ENCODE measurements at regions not wholly inside any gene's neighbourhood (a gene's known extent, or its start where the extent isn't known, plus 50 kb on each side); places are given as distances from the start of the nearest gene placed in this dataset.

DNA sequence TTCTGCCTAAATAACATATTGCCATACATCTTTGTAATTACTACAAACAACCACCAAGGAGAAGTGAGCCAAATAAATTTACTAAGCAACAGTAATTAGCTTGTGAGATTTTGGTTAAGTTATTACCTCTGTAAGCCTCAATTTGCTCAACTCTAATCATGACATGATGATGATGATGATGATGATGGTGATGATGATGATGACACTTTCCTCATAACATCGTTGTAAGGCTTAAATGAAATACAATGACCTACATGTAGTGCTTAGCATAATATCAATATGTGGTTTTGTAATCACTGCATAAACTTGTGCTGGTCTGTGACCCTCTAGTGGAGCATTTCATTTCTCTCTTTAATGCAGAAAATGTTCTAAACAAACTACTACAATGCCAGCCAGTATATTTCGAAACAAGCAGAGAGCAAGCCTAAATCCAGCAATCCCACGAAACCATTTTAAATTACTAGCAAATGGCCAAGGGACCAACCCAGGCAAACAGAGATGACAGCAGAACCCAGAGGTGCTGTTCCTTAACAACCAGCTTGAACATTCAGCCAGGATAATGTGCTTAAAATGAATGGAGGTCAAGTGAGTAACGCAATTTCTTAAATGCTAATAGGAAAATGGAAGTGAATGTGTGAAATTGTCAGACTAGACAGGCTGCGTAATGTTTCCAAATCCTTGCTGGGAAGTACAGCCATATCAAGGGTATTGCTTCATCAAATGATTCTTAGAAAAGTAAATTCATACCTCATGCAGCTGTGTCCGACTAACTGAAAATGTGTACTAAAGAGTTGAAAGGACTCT is 281.9 kb upstream of the PUM3 start:
- H3K36me3 Mint-ChIP-seq (ENCODE audit: unreplicated experiment), result no peaks in the 10 kb centered on the region
- no peak overlapping the region for H3K27ac Mint-ChIP-seq (ENCODE audit: unreplicated experiment)
- no peaks in the 10 kb centered on the region for H3K27me3 Mint-ChIP-seq (ENCODE audit: unreplicated experiment)
- H3K4me1 Mint-ChIP-seq (ENCODE audit: low read depth, unreplicated experiment), result no peaks in the 10 kb centered on the region
- TF ChIP-seq, protein P1, sequence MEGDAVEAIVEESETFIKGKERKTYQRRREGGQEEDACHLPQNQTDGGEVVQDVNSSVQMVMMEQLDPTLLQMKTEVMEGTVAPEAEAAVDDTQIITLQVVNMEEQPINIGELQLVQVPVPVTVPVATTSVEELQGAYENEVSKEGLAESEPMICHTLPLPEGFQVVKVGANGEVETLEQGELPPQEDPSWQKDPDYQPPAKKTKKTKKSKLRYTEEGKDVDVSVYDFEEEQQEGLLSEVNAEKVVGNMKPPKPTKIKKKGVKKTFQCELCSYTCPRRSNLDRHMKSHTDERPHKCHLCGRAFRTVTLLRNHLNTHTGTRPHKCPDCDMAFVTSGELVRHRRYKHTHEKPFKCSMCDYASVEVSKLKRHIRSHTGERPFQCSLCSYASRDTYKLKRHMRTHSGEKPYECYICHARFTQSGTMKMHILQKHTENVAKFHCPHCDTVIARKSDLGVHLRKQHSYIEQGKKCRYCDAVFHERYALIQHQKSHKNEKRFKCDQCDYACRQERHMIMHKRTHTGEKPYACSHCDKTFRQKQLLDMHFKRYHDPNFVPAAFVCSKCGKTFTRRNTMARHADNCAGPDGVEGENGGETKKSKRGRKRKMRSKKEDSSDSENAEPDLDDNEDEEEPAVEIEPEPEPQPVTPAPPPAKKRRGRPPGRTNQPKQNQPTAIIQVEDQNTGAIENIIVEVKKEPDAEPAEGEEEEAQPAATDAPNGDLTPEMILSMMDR (IDR thresholded peaks at IDR 0.05; ENCODE audit: partially characterized antibody, unreplicated experiment), result no peak
- no peak for DNase-seq
- no peak overlapping the region for H3K4me3 Mint-ChIP-seq (ENCODE audit: unreplicated experiment)
- peaks cover 1% of the 10 kb centered on the region for H3K9me3 Mint-ChIP-seq (ENCODE audit: unreplicated experiment)

DNA sequence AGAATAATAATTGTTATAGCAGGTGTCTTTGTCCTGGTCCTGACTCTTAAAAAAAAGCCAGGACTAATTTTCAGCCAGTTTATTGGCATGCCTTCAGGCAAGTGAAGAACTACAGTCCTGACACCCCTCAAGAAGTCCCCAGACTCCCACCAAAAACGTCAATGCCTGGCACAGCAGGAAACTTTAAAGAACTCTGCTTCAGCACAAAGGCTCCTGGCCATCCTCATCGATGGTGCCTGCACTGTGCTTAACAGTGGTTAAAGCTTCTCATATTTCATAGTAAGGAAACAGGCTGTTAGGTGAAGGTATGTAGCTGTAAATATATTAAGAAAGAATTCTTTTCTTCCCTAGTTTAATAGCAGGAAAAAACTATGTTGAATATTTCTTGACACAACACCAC is 280.1 kb upstream of the PUM3 start:
- Mint-ChIP-seq H3K36me3 (ENCODE audit: unreplicated experiment) (no peaks in the 10 kb centered on the region), H3K27me3 (ENCODE audit: unreplicated experiment) (no peaks in the 10 kb centered on the region), H3K9me3 (ENCODE audit: unreplicated experiment) (peaks cover 1% of the 10 kb centered on the region), H3K4me1 (ENCODE audit: low read depth, unreplicated experiment) (no peaks in the 10 kb centered on the region), H3K27ac (ENCODE audit: unreplicated experiment) (no peak overlapping the region), H3K4me3 (ENCODE audit: unreplicated experiment) (no peak overlapping the region)
- TF ChIP-seq, protein P1 (IDR thresholded peaks at IDR 0.05; ENCODE audit: partially characterized antibody, unreplicated experiment), result no peak
- DNase-seq, result no peak

DNA sequence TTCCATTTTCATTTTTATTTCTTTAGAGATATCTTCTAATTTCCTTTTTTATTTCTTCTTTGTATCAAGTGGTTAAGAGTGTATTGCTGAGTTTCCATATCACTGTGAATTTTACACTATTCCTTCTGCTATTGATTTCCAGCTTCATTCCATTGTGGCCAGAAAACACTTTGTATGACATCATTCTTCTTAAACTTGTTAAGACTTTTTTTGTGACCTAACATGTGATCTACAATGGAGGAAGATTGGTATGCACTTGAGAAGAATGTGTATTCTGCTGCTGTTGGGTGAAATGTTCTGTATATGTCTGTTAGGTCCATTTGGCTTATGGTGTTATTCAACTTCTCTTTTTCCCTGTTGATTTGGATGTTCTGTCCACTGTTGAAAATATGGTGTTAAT is 274.2 kb upstream of the PUM3 start:
- no peak for DNase-seq
- TF ChIP-seq, protein P1 (IDR thresholded peaks at IDR 0.05; ENCODE audit: partially characterized antibody, unreplicated experiment), result no peak
- Mint-ChIP-seq H3K4me3 (ENCODE audit: unreplicated experiment) (no peak overlapping the region), H3K27me3 (ENCODE audit: unreplicated experiment) (no peaks in the 10 kb centered on the region), H3K4me1 (ENCODE audit: low read depth, unreplicated experiment) (no peaks in the 10 kb centered on the region), H3K36me3 (ENCODE audit: unreplicated experiment) (no peaks in the 10 kb centered on the region), H3K27ac (ENCODE audit: unreplicated experiment) (no peak overlapping the region), H3K9me3 (ENCODE audit: unreplicated experiment) (no peaks in the 10 kb centered on the region)

DNA sequence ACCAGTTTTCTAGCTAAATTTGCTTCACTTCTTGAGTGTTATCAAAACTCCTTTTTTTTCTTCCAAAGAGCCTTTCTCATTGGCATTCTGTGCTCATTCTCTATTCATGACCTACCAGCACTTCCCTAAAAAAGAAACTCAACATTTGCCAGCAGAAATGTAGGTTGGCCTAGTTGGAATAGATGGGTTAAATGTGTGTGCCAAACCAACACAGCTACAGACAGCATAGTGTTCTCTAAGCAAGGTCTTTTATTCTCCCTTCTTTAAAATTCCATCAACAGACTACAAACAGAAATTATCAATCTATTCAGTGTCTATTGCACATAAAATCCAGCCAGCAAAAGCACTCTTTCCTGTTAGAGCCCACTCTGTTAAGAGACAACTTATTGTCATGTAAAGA is 255.8 kb upstream of the PUM3 start:
- no peak for DNase-seq
- no peaks in the 10 kb centered on the region for H3K36me3 Mint-ChIP-seq (ENCODE audit: unreplicated experiment)
- no peaks in the 10 kb centered on the region for H3K27me3 Mint-ChIP-seq (ENCODE audit: unreplicated experiment)
- TF ChIP-seq, protein P1 (IDR thresholded peaks at IDR 0.05; ENCODE audit: partially characterized antibody, unreplicated experiment), result no peak
- H3K27ac Mint-ChIP-seq (ENCODE audit: unreplicated experiment), result no peak overlapping the region
- H3K4me3 Mint-ChIP-seq (ENCODE audit: unreplicated experiment), result no peak overlapping the region
- no peaks in the 10 kb centered on the region for H3K4me1 Mint-ChIP-seq (ENCODE audit: low read depth, unreplicated experiment)
- H3K9me3 Mint-ChIP-seq (ENCODE audit: unreplicated experiment), result no peaks in the 10 kb centered on the region

DNA sequence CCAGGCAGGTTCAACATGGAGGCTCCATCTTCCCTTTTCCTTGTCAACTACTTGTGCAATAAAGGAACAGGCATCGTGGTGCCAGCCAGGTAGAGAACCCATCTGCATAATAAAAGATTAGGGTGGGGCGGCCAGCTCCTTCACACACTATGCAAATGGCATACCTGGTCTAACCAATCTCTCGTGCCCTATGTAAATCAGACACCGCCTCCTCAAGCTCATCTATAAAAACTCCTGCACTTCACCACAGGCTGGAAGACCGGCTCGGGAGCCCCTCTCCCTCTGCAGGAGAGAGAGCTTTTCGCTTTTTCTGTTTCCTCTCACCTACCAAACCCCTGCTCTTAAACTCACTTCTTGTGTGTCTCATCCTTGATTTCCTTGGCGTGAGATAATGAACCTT is 244.3 kb upstream of the PUM3 start:
- Mint-ChIP-seq H3K36me3 (ENCODE audit: unreplicated experiment) (no peaks in the 10 kb centered on the region), H3K27ac (ENCODE audit: unreplicated experiment) (no peak overlapping the region), H3K4me3 (ENCODE audit: unreplicated experiment) (no peak overlapping the region), H3K4me1 (ENCODE audit: low read depth, unreplicated experiment) (no peaks in the 10 kb centered on the region), H3K27me3 (ENCODE audit: unreplicated experiment) (peaks cover 3% of the 10 kb centered on the region), H3K9me3 (ENCODE audit: unreplicated experiment) (no peaks in the 10 kb centered on the region)
- no peak for DNase-seq
- TF ChIP-seq, protein P1 (IDR thresholded peaks at IDR 0.05; ENCODE audit: partially characterized antibody, unreplicated experiment), result no peak
